ENCODE measurements at regions not wholly inside any gene's neighbourhood (a gene's known extent, or its start where the extent isn't known, plus 50 kb on each side); places are given as distances from the start of the nearest gene placed in this dataset.
"Not testable (repeated sequence)": the region's sequence is repeated elsewhere in the genome, so short reads cannot be mapped to it uniquely, and the experiment has no call there.

DNA sequence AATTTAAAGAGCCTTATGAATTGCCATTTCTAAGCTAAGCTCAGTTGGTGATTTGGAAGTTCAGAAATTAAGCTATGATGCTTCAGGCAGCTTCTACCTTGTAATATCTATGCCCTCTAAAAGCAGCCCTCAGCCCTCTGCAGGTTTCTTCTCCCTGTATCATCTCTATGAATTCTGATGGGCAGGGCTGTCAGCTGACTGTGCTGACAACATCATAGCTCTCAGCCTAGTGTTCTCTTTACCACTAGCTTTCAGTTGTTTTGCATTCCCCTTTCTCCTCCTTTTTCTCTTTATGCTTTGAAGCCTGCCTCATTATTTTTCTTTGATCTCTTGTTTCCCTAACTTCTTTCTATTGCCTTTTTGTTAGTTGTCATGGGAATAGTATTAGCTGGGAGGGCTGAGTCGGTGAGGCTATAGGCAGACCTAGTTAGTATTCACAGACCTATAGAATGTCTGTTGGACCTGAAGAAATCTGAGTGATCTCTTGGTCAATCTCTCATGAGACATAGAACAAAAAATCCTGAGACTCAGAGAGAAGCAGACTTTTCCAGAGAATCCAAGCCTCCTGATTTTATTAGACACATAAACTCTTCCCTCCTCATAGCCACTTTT, 535.4 kb downstream of the RAB38 start:
- H3K9me3 Mint-ChIP-seq: peaks cover 3% of the 10 kb centered on the region
- H3K36me3 Mint-ChIP-seq (ENCODE audit: low read depth): no peaks in the 10 kb centered on the region
- ATAC-seq (replicated peaks): no peak
- H3K4me3 Mint-ChIP-seq: no peak overlapping the region
- H3K4me1 Mint-ChIP-seq: no peaks in the 10 kb centered on the region
- no peaks in the 10 kb centered on the region for H3K27me3 Mint-ChIP-seq
- no peak overlapping the region for H3K27ac Mint-ChIP-seq

DNA sequence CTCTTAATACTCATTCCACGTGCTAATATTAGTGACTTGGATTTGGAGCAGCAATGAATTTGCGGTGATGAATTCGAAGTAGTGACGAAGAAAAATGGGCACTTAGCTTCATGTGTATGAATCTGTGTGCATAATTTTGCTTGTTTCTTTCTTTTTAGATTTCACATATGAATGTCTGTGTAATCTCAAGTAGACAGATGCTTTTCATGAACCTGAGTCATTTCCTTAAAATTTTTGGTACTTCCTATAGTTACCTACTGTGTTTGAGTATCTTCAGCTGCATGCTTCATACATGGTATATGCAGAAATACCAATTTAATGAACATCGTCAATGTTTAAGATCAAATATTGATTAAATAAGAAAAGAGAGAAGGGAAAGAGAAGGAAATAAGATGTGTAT, 540.2 kb downstream of the RAB38 start:
- no peak for ATAC-seq (replicated peaks)
- Mint-ChIP-seq H3K27me3 (no peaks in the 10 kb centered on the region), H3K9me3 (peaks cover 3% of the 10 kb centered on the region), H3K27ac (no peak overlapping the region), H3K4me3 (no peak overlapping the region), H3K36me3 (ENCODE audit: low read depth) (no peaks in the 10 kb centered on the region), H3K4me1 (no peaks in the 10 kb centered on the region)

DNA sequence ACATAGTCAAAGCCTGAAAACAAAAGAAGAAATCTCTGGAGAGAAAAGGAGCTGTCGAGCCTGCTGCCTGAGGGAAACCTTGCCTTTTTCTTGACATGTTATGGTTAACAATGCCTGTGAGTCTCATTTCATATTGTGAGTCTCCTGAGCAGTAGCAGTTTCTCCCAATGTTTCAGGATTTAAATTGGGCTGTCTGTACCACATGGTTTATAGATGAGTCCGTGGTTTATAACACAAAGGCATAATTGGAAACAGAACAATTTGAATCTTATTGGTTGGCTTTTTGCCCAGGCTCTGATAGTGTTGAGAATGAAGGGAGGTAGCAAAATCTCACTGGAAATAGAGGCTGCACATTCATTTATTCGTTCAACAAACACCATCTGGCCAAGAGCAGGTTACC, 540.9 kb downstream of the RAB38 start:
- Mint-ChIP-seq H3K27ac (no peak overlapping the region), H3K27me3 (no peaks in the 10 kb centered on the region), H3K4me1 (no peaks in the 10 kb centered on the region), H3K36me3 (ENCODE audit: low read depth) (no peaks in the 10 kb centered on the region), H3K4me3 (no peak overlapping the region), H3K9me3 (no peaks in the 10 kb centered on the region)
- ATAC-seq (replicated peaks): no peak

DNA sequence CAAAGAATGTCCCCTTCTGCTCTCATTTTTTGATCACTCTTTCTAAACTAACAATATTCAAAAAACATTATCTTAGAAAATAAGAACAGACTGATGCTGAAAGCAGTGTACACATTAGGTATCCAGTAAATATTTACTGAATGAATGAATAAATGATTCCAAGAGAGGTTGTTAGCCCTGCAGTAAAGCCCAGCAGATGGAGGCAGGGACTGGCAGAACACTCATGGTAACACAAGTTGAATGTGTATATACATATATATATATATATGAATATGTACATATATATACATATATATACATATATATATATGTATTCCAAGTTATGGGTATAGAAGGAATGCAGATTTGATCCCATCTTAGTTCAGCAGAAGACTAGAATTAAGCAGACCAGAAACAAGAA, 546.3 kb downstream of the RAB38 start:
- Mint-ChIP-seq H3K27ac (no peak overlapping the region), H3K36me3 (ENCODE audit: low read depth) (no peaks in the 10 kb centered on the region), H3K4me1 (no peaks in the 10 kb centered on the region), H3K27me3 (no peaks in the 10 kb centered on the region), H3K9me3 (peaks cover 8% of the 10 kb centered on the region), H3K4me3 (no peak overlapping the region)
- ATAC-seq (replicated peaks): no peak

DNA sequence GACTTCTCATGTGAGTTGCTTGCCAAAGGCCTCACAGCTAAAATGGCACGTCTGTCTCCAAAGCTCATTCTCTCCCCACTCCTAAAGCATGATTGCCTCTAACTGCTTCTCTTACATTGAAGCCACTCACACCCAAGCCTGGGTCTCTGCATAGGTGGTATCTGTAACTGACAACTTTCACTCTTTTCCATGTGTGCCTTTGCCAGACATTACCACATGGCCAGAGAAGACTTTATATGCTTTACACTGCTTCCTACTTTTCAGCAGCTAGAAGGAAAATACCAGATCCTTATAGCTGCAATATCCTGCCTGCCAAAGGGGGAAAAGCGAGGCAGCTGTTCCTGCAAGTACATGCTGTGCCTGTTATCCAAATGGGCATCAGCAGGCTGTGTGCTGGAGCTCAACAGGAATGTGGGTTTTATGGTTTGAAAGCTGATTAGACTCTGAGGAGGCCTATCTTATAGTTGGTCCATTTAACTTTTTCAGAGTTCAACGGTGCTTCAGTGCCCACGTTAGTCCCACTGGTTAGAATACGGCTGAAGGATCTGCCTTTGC, 547.1 kb downstream of the RAB38 start:
- no peak overlapping the region for H3K27ac Mint-ChIP-seq
- ATAC-seq (replicated peaks): no peak

DNA sequence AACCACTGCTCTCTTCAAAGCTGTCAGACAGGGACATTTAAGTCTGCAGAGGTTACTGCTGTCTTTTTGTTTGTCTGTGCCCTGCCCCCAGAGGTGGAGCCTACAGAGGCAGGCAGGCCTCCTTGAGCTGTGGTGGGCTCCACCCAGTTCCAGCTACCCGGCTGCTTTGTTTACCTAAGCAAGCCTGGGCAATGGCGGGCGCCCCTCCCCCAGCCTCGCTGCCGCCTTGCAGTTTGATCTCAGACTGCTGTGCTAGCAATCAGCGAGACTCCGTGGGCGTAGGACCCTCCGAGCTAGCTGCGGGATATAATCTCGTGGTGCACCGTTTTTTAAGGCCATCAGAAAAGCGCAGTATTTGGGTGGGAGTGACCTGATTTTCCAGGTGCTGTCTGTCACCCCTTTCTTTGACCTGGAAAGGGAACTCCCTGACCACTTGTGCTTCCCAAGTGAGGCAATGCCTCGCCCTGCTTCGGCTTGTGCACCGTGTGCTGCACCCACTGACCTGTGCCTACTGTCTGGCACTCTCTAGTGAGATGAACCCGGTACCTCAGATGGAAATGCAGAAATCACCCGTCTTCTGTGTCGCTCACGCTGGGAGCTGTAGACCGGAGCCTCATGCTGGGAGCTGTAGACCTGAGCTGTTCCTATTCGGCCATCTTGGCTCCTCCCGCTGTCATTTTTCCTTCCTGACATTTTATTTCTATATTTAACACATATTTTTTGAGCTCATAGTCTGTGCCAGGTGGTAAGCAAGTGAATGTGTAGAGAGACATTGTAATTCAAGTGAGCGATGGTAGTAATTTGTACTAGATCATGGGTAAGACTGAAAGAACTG, 551.5 kb downstream of the RAB38 start:
- H3K27ac Mint-ChIP-seq; H3K36me3 Mint-ChIP-seq (ENCODE audit: low read depth); H3K4me1 Mint-ChIP-seq; H3K4me3 Mint-ChIP-seq; H3K27me3 Mint-ChIP-seq; ATAC-seq (replicated peaks): not testable (repeated sequence)
- peaks cover 13% of the 10 kb centered on the region for H3K9me3 Mint-ChIP-seq

More for the DNA sequence above, 547.1 kb downstream of the RAB38 start:
- Mint-ChIP-seq H3K9me3 (peaks cover 8% of the 10 kb centered on the region), H3K4me3 (no peak overlapping the region), H3K4me1 (no peaks in the 10 kb centered on the region), H3K27me3 (no peaks in the 10 kb centered on the region), H3K36me3 (ENCODE audit: low read depth) (no peaks in the 10 kb centered on the region)

DNA sequence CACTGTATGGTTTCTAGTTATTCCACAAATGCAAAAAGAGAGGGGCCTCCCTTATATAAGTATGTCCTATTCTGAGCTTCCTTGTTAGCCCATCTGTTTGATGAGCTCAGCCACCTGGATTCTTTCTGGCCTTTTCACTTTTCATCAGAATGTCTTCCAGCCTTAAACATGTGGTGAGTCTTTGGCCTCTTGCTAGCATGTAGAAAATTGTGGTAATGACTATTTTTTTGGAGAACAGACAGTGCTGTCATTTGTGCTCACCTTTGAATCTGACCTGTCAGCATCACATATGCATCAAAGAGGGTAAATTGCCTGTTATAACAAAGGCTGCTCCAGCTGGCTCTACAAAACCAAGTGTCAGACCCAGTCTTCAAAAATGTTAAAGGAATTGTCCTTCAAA, 558.7 kb downstream of the RAB38 start:
- ATAC-seq (replicated peaks): no peak
- Mint-ChIP-seq H3K27me3 (no peaks in the 10 kb centered on the region), H3K36me3 (ENCODE audit: low read depth) (no peaks in the 10 kb centered on the region), H3K9me3 (peaks cover 3% of the 10 kb centered on the region), H3K4me3 (no peak overlapping the region), H3K4me1 (no peaks in the 10 kb centered on the region), H3K27ac (no peak overlapping the region)

DNA sequence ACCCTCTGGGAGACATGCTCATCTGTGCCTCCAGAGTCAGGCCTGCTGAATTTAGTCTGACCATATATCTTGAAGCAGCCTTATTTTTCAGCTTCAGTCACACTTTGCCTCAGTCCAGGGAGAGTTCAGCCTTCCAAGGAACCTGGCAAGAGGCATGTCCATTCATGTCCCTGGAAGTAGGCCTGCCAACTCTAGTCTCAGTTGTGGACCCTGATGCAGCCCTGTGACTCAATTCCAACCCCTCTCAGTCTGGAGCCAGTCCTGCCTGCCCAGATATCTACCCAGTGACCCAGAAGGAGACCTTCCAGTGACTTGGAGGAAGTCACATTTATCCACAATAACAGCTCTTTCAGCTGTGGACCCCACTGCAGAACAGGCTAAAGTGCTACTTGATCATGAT, 566.6 kb downstream of the TMEM135 start:
- no peak overlapping the region for H3K4me3 Mint-ChIP-seq
- no peaks in the 10 kb centered on the region for H3K27me3 Mint-ChIP-seq
- no peaks in the 10 kb centered on the region for H3K4me1 Mint-ChIP-seq
- no peak overlapping the region for H3K27ac Mint-ChIP-seq
- H3K36me3 Mint-ChIP-seq (ENCODE audit: low read depth): no peaks in the 10 kb centered on the region
- ATAC-seq (replicated peaks): no peak
- peaks cover 4% of the 10 kb centered on the region for H3K9me3 Mint-ChIP-seq

DNA sequence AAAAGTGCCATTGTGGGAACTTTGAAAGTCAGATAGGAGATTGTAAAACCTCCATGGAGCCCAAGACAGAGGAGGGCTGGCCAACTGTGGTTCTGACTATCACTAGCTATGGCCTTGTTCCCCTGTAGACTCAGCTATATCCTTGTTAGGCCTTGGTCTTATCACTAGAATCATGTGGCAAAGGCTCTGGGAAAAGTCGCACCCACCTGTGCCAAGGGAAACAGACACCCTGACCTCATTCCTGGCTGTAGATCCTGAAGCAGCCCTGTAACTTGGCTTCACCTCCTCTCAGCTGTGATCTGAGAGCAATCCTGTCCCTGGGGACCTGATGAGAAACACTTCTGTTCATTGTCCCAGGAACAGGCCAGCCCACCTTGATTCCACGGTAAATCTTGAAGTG, 566.2 kb downstream of the TMEM135 start:
- Mint-ChIP-seq H3K36me3 (ENCODE audit: low read depth) (no peaks in the 10 kb centered on the region), H3K27ac (no peak overlapping the region), H3K9me3 (peaks cover 4% of the 10 kb centered on the region), H3K27me3 (no peaks in the 10 kb centered on the region), H3K4me1 (no peaks in the 10 kb centered on the region), H3K4me3 (no peak overlapping the region)
- ATAC-seq (replicated peaks): no peak

DNA sequence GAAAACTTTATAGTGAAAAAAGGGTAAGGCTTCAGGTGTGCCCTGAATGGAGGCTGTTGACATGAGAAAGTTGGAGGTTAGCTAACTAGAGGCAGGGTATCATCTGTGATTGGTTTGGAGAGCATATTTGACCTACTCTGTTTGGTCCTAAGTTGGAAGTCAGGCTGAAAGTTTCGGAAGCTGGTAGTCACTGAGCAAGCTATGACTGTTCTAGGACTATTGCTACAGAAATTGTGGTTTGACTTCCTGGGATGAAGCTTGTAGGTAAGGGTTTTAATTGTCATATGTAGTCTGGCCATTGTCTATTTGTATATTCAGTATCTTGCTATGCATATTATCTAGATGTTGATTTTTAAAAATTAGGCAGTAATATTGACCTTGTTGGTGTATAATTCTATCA, 565.0 kb downstream of the TMEM135 start:
- peaks cover 4% of the 10 kb centered on the region for H3K9me3 Mint-ChIP-seq
- H3K4me3 Mint-ChIP-seq: no peak overlapping the region

DNA sequence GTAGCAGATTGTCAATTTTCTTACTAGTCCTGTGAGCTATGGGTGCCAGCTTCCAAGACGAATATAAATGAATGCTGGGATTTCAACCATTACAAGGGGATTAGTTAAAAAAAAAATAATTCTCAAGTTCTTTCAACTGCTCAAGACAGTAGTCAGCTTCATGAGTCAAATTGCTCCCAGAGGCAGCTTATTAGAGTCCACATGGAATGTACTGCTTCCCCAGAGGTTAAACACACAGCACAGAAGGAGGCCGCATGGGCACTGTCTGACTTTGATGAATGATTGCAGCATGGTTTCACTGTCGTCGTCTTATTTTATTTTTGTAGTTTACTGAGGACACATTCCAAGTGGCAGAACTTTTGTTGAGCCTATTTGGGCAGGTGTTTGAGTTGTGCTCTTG, 563.2 kb downstream of the TMEM135 start:
- no peaks in the 10 kb centered on the region for H3K36me3 Mint-ChIP-seq (ENCODE audit: low read depth)
- ATAC-seq (replicated peaks): no peak
- H3K4me3 Mint-ChIP-seq: no peak overlapping the region

More for the DNA sequence above, 565.0 kb downstream of the TMEM135 start:
- no peak overlapping the region for H3K27ac Mint-ChIP-seq
- no peaks in the 10 kb centered on the region for H3K36me3 Mint-ChIP-seq (ENCODE audit: low read depth)
- H3K27me3 Mint-ChIP-seq: no peaks in the 10 kb centered on the region
- ATAC-seq (replicated peaks): no peak
- no peaks in the 10 kb centered on the region for H3K4me1 Mint-ChIP-seq

DNA sequence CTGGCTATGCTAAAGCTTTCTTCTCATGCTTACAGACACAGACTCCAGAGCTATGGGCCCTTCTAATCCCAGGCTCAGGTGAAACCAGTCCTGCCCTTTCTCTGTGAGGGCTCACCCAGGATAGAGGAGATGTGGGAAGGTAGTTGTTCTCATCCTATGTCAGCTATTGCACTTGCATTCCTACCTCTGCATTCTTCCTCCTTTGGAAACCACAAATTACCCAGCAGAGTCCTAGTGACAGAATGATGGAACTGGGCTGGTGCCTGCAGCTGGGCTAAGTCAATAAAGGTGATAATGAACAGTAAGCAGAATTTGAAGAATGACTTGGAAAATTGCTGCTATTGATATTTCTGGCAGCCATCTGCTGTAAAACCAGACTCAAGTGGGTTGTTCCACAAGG, 560.0 kb downstream of the TMEM135 start:
- Mint-ChIP-seq H3K4me3 (no peak overlapping the region), H3K27ac (no peak overlapping the region), H3K36me3 (ENCODE audit: low read depth) (no peaks in the 10 kb centered on the region), H3K9me3 (no peaks in the 10 kb centered on the region), H3K27me3 (no peaks in the 10 kb centered on the region), H3K4me1 (no peaks in the 10 kb centered on the region)
- no peak for ATAC-seq (replicated peaks)

More for the DNA sequence above, 563.2 kb downstream of the TMEM135 start:
- no peaks in the 10 kb centered on the region for H3K4me1 Mint-ChIP-seq
- no peak overlapping the region for H3K27ac Mint-ChIP-seq
- no peaks in the 10 kb centered on the region for H3K9me3 Mint-ChIP-seq
- H3K27me3 Mint-ChIP-seq: no peaks in the 10 kb centered on the region

DNA sequence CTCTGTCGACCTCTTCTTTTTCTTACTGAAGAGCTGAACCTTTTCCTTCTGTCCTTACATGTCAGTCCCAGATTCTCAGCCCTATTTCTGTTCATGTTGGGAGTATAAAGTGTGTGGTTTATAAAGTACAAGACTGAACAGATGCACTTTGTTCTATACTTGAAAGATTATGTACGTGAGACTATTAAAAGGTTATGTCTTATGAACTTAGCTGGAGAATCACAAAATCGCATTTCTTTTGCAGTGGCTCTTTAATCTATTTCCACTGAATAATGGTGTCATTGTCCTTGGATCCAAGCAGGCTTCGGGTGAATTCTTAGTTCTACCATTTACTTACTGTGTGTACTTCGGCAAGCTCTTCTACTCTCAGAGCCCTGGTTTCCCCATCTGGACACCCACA, 558.4 kb downstream of the TMEM135 start:
- Mint-ChIP-seq H3K36me3 (ENCODE audit: low read depth) (no peaks in the 10 kb centered on the region), H3K27ac (no peak overlapping the region), H3K4me3 (no peak overlapping the region), H3K9me3 (peaks cover 4% of the 10 kb centered on the region), H3K27me3 (no peaks in the 10 kb centered on the region), H3K4me1 (no peaks in the 10 kb centered on the region)
- no peak for ATAC-seq (replicated peaks)

DNA sequence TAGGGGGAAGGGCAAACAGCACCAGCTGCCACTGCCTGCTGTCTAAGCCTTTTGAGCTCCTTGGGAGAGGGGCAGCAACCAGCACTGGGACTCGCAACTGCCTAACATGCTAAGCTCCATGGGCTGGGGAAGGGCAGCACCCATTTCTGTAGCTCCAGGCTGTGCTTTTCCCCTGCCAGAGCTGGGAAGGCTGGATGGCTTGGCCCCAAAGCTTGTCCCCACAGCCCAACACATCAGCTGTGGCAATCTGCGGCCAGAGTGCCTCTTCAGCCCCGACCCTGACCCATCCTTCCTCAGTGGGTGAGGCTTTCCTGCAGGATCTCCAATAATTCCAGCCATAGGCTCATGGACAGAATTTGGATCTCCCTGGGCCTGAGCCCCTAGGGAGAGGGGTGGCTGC, 551.3 kb downstream of the TMEM135 start:
- Mint-ChIP-seq H3K27me3 (no peaks in the 10 kb centered on the region), H3K9me3 (peaks cover 19% of the 10 kb centered on the region), H3K4me3 (no peak overlapping the region), H3K27ac (no peak overlapping the region), H3K36me3 (ENCODE audit: low read depth) (no peaks in the 10 kb centered on the region), H3K4me1 (no peaks in the 10 kb centered on the region)
- ATAC-seq (replicated peaks): no peak

DNA sequence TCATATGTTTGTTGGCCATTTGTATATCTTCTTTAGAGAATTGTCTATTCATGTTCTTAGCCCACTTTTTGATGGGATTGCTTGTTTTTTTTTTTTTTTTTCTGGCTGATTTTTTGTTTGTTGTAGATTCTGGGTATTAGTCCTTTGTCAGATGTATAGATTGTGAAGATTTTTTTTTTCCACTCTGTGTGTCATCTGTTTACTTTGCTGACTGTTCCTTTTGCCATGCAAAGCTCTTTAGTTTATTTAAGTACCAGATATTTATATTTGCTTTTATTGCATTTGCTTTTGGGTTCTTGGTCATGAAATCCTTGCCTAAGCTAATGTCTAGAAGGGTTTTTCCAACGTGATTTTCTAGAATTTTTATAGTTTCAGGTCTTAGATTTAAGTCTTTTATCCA, 547.9 kb downstream of the TMEM135 start:
- not testable (repeated sequence) for H3K4me3 Mint-ChIP-seq; H3K27me3 Mint-ChIP-seq; ATAC-seq (replicated peaks); H3K27ac Mint-ChIP-seq; H3K4me1 Mint-ChIP-seq; H3K36me3 Mint-ChIP-seq (ENCODE audit: low read depth)
- peaks cover 15% of the 10 kb centered on the region for H3K9me3 Mint-ChIP-seq
